Heart left ventricle (tissue), 16 donors: ENCODE measurements at regions not wholly inside any gene's neighbourhood (a gene's known extent, or its start where the extent isn't known, plus 50 kb on each side); places are given as distances from the start of the nearest gene placed in this dataset.

Experiments
- ATAC-seq, 4 donors: fragments of 200-7000 bp; cut with Tn5 transposase; one replicate each; pipeline ENCODE4 v1.9.1; 2020 to 2022; ENCODE audit warnings: moderate library complexity in 4 of 4, mild to moderate bottlenecking in 3 of 4, moderate number of reproducible peaks in 1 of 4
- DNase-seq, 5 donors: peaks; one replicate each; pipeline ENCODE4 v3.0.0-alpha.2; 2020
- H3K27ac ChIP-seq, 12 donors: fragments of 200-600 bp; sonication (generic) in 4 of 12; one replicate each; pipeline versions ENCODE4 v1.5.0 to v1.8.0; 2016 to 2022; ENCODE audit warnings: mild to moderate bottlenecking in 2 of 12
- H3K27me3 ChIP-seq, 9 donors: fragments of 200-600 bp; sonication (generic) in 2 of 9; one replicate each; pipeline versions ENCODE4 v1.5.1 to v1.8.0; 2016 to 2022; ENCODE audit warnings: mild to moderate bottlenecking in 3 of 9
- H3K36me3 ChIP-seq, 9 donors: fragments of 200-600 bp; sonication (generic) in 2 of 9; one replicate each; pipeline versions ENCODE4 v1.5.0 to v1.8.0; 2018 to 2022; ENCODE audit warnings: mild to moderate bottlenecking in 2 of 9
- H3K4me1 ChIP-seq, 12 donors: fragments of 200-600 bp; sonication (generic) in 4 of 12; one replicate each; pipeline versions ENCODE4 v1.5.0 to v1.8.0; 2016 to 2022; ENCODE audit warnings: mild to moderate bottlenecking in 3 of 12
- H3K4me3 ChIP-seq, 12 donors: fragments of 200-600 bp; sonication (generic) in 4 of 12; one replicate each; pipeline versions ENCODE4 v1.5.0 to v1.8.0; 2017 to 2022; ENCODE audit warnings: mild to moderate bottlenecking in 9 of 12, moderate library complexity in 4 of 12
- H3K9me3 ChIP-seq, 12 donors: fragments of 200-600 bp; sonication (generic) in 4 of 12; one replicate each; pipeline versions ENCODE4 v1.5.0 to v1.8.0; 2016 to 2022; ENCODE audit warnings: mild to moderate bottlenecking in 1 of 12
- POLR2A ChIP-seq, 2 donors: fragments of 450-650 bp; IDR thresholded peaks; one replicate each; pipeline ENCODE4 v1.6.1; 2017; ENCODE audit warnings: antibody characterized with exemption in 2 of 2, mild to moderate bottlenecking in 2 of 2, moderate library complexity in 2 of 2
- WGBS, 4 donors: extraction: QIAGEN DNeasy Blood & Tissue Kit in 2 of 4; methylation state at CpG; one replicate each; pipeline versions ENCODE4 v1.1.5 to v1.1.7; 2013 to 2018; 5-methylcytosine and 5-hydroxymethylcytosine counted together
- intact Hi-C, 10 donors: fragments of 100-400 bp; cut with DNase I; formaldehyde crosslinking; loops; one replicate each; pipeline versions ENCODE4 v1.11.1 to v1.14.2; 2022
- TF ChIP-seq, protein P1 (sequence below), 12 donors: fragments of 200-600 bp; sonication (generic) in 4 of 12; IDR thresholded peaks; one replicate each; pipeline versions ENCODE4 v1.5.0 to v1.8.0; 2018 to 2022; ENCODE audit warnings: antibody characterized with exemption in 12 of 12, mild to moderate bottlenecking in 5 of 12
- donor health status: ischemic (EF 13 %, LVEDD 7.1; RV severe dilation, severe dysfunction).
- donor health status: healthy with polysubstance abuse.
- donor health status: DM: no; HTN: yes; CAD: no.
- donor health status: DM: no; HTN: no; CAD: no.
- donor health status: ischemic (EF 25% LVEDD 6.9; RV normal size, moderate dysfunction).
- donor health status: ischemic (EF 25% LVEDD 5.7; RV mildly dilated, moderate dysfunction).
- donor health status: healthy.
- donor health status: DM: yes; HTN: yes; CAD: no.
- donor health status: ischemic (EF 35%, LVEDD 5.7; RV mildly dilated, moderate dysfunction).
- donor health status: nonischemic (EF 11% LVEDD 7.7; RV severe dilation, severe dysfunction).
- donor health status: DM: yes; HTN: yes; CAD: no.
- donor health status: PGD.
- donor health status: ischemic (EF 29% LVEDD 5.4; RV normal size, mild dysfunction).
- donor health status: nonischemic (EF 23%, LVEDD 6.1; RV moderate dilation, normal function).

DNA sequence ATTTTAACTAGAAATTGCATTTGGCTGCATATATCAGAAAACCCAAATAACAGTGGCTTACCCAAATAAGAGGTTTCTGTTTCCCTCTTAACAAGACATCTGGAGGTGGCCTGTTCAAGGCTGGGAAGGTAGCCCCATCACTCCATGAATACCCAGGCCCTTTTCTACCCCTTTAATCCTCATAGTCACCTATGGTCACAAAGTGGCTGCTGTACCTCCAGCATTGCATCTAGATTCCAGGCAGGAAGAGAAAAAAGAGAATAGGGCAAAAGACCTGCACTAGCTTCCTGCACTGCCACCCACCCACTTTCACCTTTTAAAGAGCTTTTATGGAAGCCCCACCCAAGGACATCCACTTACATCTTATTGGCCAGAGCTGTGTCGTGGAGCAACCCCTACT is 124.0 kb upstream of the NCOR2 start:
- no peaks in the 10 kb centered on the region for H3K36me3 ChIP-seq
- WGBS, 4 donors, result 94 to 100% (median 98%) methylated on average over 1 of the region's 1 CpG
- intact Hi-C loops, result loop anchor here in 1 of 10 donors (10.0 kb wide), 1 partner anchor 307 kb away; no protein-coding TSS in a partner anchor
- H3K27me3 ChIP-seq, result no peaks in the 10 kb centered on the region
- ATAC-seq, result no peak
- TF ChIP-seq POLR2A (IDR thresholded peaks at IDR 0.05), result no peak
- TF ChIP-seq, protein P1, sequence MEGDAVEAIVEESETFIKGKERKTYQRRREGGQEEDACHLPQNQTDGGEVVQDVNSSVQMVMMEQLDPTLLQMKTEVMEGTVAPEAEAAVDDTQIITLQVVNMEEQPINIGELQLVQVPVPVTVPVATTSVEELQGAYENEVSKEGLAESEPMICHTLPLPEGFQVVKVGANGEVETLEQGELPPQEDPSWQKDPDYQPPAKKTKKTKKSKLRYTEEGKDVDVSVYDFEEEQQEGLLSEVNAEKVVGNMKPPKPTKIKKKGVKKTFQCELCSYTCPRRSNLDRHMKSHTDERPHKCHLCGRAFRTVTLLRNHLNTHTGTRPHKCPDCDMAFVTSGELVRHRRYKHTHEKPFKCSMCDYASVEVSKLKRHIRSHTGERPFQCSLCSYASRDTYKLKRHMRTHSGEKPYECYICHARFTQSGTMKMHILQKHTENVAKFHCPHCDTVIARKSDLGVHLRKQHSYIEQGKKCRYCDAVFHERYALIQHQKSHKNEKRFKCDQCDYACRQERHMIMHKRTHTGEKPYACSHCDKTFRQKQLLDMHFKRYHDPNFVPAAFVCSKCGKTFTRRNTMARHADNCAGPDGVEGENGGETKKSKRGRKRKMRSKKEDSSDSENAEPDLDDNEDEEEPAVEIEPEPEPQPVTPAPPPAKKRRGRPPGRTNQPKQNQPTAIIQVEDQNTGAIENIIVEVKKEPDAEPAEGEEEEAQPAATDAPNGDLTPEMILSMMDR (IDR thresholded peaks at IDR 0.05), result no peak
- no peak overlapping the region for H3K4me3 ChIP-seq
- no peak overlapping the region for H3K27ac ChIP-seq
- DNase-seq, result no peak
- peaks cover 2 to 50% (median 29%) of the 10 kb centered on the region in 12 donors for H3K4me1 ChIP-seq
- peaks cover 0 to 21% (median 12%) of the 10 kb centered on the region in 12 donors for H3K9me3 ChIP-seq

DNA sequence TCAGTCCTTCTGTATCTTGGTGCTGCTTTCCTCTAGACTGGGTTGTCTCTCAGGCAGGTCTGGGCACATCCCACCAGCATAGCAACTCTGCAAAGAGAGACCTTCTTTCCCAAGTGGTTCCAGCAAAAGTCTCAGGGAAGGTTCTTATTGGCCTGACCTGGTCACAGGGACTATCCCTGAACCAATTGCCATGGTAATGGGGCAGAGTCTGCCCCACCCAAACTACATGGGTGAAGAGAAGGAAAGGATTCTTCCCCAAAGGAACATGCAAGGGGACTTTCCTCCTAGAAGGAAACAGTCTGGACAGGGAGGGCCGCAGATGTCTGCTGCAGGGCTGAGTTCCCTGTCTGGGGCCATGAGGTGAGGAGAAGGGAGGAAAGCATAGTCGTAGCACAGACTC is 122.2 kb upstream of the NCOR2 start:
- Histone ChIP-seq H3K36me3 (no peaks in the 10 kb centered on the region), H3K4me1 (peaks cover 7 to 54% (median 37%) of the 10 kb centered on the region in 12 donors), H3K9me3 (peaks cover 0 to 22% (median 12%) of the 10 kb centered on the region in 12 donors), H3K27me3 (no peaks in the 10 kb centered on the region), H3K27ac (peak overlapping the region in 1 of 12 donors; percentile 84), H3K4me3 (no peak overlapping the region)
- TF ChIP-seq, protein P1 (IDR thresholded peaks at IDR 0.05), result no peak
- no peak for TF ChIP-seq POLR2A (IDR thresholded peaks at IDR 0.05)
- 67 to 79% (median 74%) methylated on average over 2 of the region's 2 CpGs for WGBS, 4 donors
- DNase-seq (no peak), ATAC-seq (no peak)
- intact Hi-C loops, result loop anchor here in 6 of 10 donors (5.0 to 10.0 kb wide), 7 partner anchors 38 to 305 kb away; partner anchors contain the start of gene NCOR2 (in 4 of the 6)

DNA sequence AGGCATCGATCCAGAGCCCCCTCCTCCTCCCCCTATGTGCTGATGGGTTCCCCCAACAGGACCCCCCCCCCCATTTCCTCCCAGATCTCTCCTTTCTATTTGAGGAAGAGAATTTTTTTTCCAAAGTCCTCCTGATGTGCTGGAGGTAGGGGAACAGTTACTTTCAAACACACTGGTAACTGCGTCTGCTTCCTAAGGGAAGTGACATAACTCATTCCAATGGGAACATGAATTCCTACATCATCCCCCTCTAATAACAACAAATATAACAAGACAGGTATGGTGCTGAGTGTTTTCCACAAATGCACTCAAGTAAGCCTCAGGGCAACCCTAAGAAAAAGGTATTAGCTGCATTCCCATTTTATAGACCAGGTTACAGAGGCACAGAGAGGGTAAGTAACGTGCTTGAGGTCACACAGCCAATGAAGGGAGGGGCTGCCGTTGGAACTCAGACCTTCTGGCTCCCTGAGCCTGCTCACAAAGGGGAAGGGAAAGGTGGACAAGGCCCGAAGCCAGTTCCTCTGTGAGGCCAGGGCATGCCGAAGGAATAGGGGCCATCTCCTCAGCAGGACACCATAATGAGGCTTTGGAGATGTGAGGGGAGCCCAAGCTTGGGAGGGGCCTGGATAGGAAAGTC is 121.1 kb upstream of the NCOR2 start:
- no peak overlapping the region for H3K4me3 ChIP-seq
- peaks cover 10 to 58% (median 39%) of the 10 kb centered on the region in 12 donors for H3K4me1 ChIP-seq
- 49 to 52% (median 51%) methylated on average over 6 of the region's 6 CpGs for WGBS, 4 donors
- no peaks in the 10 kb centered on the region for H3K27me3 ChIP-seq
- H3K9me3 ChIP-seq, result peaks cover 0 to 22% (median 12%) of the 10 kb centered on the region in 12 donors
- DNase-seq (no peak), ATAC-seq (peak in 1 of 4 donors; percentile 26)
- H3K36me3 ChIP-seq, result no peaks in the 10 kb centered on the region
- intact Hi-C loops, result loop anchor here in 6 of 10 donors (5.0 to 10.0 kb wide), 6 partner anchors 39 to 174 kb away; partner anchors contain the start of gene NCOR2 (in 4 of the 6)
- peak overlapping the region in 11 of 12 donors; percentile 2 to 84 (median 75) for H3K27ac ChIP-seq
- no peak for TF ChIP-seq POLR2A (IDR thresholded peaks at IDR 0.05)
- TF ChIP-seq, protein P1 (IDR thresholded peaks at IDR 0.05), result no peak

DNA sequence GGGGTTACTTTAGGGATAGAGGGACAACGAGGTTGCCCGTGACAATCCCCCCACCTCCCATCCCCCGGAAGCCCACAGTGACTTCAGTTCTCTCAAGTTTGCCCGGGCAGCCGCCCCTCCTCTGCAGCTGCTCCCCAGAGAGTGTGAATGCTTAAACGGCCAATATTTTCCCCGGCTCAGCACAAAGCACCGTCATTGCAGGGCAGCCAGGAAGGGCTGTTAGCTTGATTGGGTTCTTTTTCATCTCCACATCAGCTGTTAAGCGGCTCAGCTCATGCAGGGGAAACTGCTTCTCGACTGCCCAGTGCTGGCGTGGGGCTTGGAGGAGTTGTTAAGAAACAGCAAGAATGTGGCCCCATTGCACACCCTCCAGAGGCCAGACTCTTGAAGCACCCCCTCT is 120.5 kb upstream of the NCOR2 start:
- no peak overlapping the region for H3K4me3 ChIP-seq
- H3K9me3 ChIP-seq, result peaks cover 0 to 20% (median 10%) of the 10 kb centered on the region in 12 donors
- H3K4me1 ChIP-seq, result peaks cover 10 to 63% (median 43%) of the 10 kb centered on the region in 12 donors
- WGBS, 4 donors, result 23 to 36% (median 30%) methylated on average over 10 to 11 of the region's 11 CpGs
- intact Hi-C loops, result loop anchor here in 7 of 10 donors (1.0 to 10.0 kb wide), 8 partner anchors 39 to 173 kb away; partner anchors contain the start of gene NCOR2 (in 5 of the 7)
- no peaks in the 10 kb centered on the region for H3K36me3 ChIP-seq
- DNase-seq, result peak in 4 of 5 donors; percentile 56 to 76 (median 61)
- peak overlapping the region; percentile 2 to 84 (median 68) for H3K27ac ChIP-seq
- TF ChIP-seq, protein P1 (IDR thresholded peaks at IDR 0.05), result no peak
- no peak for TF ChIP-seq POLR2A (IDR thresholded peaks at IDR 0.05)
- no peaks in the 10 kb centered on the region for H3K27me3 ChIP-seq
- peak in 3 of 4 donors; percentile 11 to 56 (median 51) for ATAC-seq
